Medulla oblongata (tissue), 1 donor: ENCODE measurements at regions not wholly inside any gene's neighbourhood (a gene's known extent, or its start where the extent isn't known, plus 50 kb on each side); places are given as distances from the start of the nearest gene placed in this dataset.

Experiments used
- DNase-seq: peaks from one replicate; pipeline ENCODE4 v3.0.0-alpha.2; 2015; ENCODE audit errors: extremely low spot score

- no peak for DNase-seq
Measured at GRCh38 chr4:138756519-138756918, 259.1 kb upstream of the NOCT start.

GRCh38 chr4:138751309-138751708 lies 264.3 kb upstream of the NOCT start:
- DNase-seq = no peak

GRCh38 chr4:138749303-138749702 lies 266.3 kb upstream of the NOCT start:
- DNase-seq = no peak

GRCh38 chr4:138741766-138742377 lies 273.7 kb upstream of the NOCT start:
- no peak for DNase-seq

GRCh38 chr4:138740816-138741745 lies 274.5 kb upstream of the NOCT start:
- DNase-seq = no peak

GRCh38 chr4:138736362-138736761 lies 279.2 kb upstream of the NOCT start:
- no peak for DNase-seq

GRCh38 chr4:138734746-138735145 lies 280.8 kb upstream of the NOCT start:
- no peak for DNase-seq

GRCh38 chr4:138728566-138728965 lies 287.0 kb upstream of the NOCT start:
- DNase-seq = no peak

GRCh38 chr4:138727731-138728130 lies 287.9 kb upstream of the NOCT start:
- DNase-seq = no peak

GRCh38 chr4:138724530-138724929 lies 291.1 kb upstream of the NOCT start:
- DNase-seq = no peak

GRCh38 chr4:138716559-138717335 lies 298.8 kb upstream of the NOCT start:
- no peak for DNase-seq

GRCh38 chr4:138710297-138710696 lies 305.3 kb upstream of the NOCT start:
- DNase-seq = no peak

GRCh38 chr4:138709859-138710258 lies 305.7 kb upstream of the NOCT start:
- no peak for DNase-seq

GRCh38 chr4:138707746-138708677 lies 307.6 kb upstream of the NOCT start:
- DNase-seq = no peak

GRCh38 chr4:138706201-138706600 lies 309.4 kb upstream of the NOCT start:
- no peak for DNase-seq

GRCh38 chr4:138702190-138702824 lies 313.3 kb upstream of the NOCT start:
- DNase-seq = no peak

GRCh38 chr4:138698641-138699040 lies 316.9 kb upstream of the NOCT start:
- no peak for DNase-seq

GRCh38 chr4:138697851-138698250 lies 317.7 kb upstream of the NOCT start:
- DNase-seq = no peak

GRCh38 chr4:138696771-138697170 lies 318.8 kb upstream of the NOCT start:
- DNase-seq = no peak

GRCh38 chr4:138696058-138696457 lies 319.5 kb upstream of the NOCT start:
- DNase-seq = no peak

GRCh38 chr4:138693526-138693925 lies 322.1 kb upstream of the NOCT start:
- DNase-seq = no peak
